Stomach smooth muscle (tissue), 2 donors: ENCODE measurements at regions not wholly inside any gene's neighbourhood (a gene's known extent, or its start where the extent isn't known, plus 50 kb on each side); places are given as distances from the start of the nearest gene placed in this dataset.

Source experiments
- H3K27ac ChIP-seq: one replicate; pipeline ENCODE4 v1.7.0; 2013; ENCODE audit warnings: mild to moderate bottlenecking, low read length, inconsistent platforms
- H3K27me3 ChIP-seq, 2 donors: one replicate each; pipeline ENCODE4 v1.7.0; 2013; ENCODE audit warnings: low read length in 2 of 2; ENCODE audit not compliant: insufficient read depth in 2 of 2, control insufficient read depth in 1 of 2
- H3K36me3 ChIP-seq, 2 donors: one replicate each; pipeline ENCODE4 v1.7.0; 2013; ENCODE audit warnings: low read length in 2 of 2; ENCODE audit not compliant: control insufficient read depth in 2 of 2, insufficient read depth in 2 of 2
- H3K4me1 ChIP-seq: one replicate; pipeline ENCODE4 v1.7.0; 2013; ENCODE audit warnings: low read length; ENCODE audit not compliant: control insufficient read depth, insufficient read depth
- H3K4me3 ChIP-seq, 2 donors: one replicate each; pipeline ENCODE4 v1.7.0; 2013; ENCODE audit warnings: low read length in 2 of 2
- H3K9ac ChIP-seq, 2 donors: one replicate each; pipeline ENCODE4 v1.7.0; 2013; ENCODE audit warnings: low read length in 2 of 2, mild to moderate bottlenecking in 1 of 2
- H3K9me3 ChIP-seq, 2 donors: one replicate each; pipeline ENCODE4 v1.7.0; 2013; ENCODE audit warnings: low read length in 2 of 2; ENCODE audit not compliant: control insufficient read depth in 2 of 2
- donor health status: healthy.
- donor health status: Pancreatic carcinoma.

GRCh38 chr4:123206016-123206415, 190.6 kb upstream of the SPRY1 start:
- Histone ChIP-seq H3K4me1 (no peaks in the 10 kb centered on the region), H3K9me3 (no peaks in the 10 kb centered on the region), H3K4me3 (no peak overlapping the region), H3K36me3 (no peaks in the 10 kb centered on the region), H3K27ac (no peak overlapping the region), H3K27me3 (no peaks in the 10 kb centered on the region), H3K9ac (no peak overlapping the region)

GRCh38 chr4:123209436-123209835, 187.2 kb upstream of the SPRY1 start:
- H3K27me3 ChIP-seq, result no peaks in the 10 kb centered on the region
- H3K9me3 ChIP-seq, result no peaks in the 10 kb centered on the region
- no peak overlapping the region for H3K9ac ChIP-seq
- no peak overlapping the region for H3K4me3 ChIP-seq
- no peak overlapping the region for H3K27ac ChIP-seq
- no peaks in the 10 kb centered on the region for H3K4me1 ChIP-seq
- H3K36me3 ChIP-seq, result no peaks in the 10 kb centered on the region

- no peaks in the 10 kb centered on the region for H3K9me3 ChIP-seq
- no peak overlapping the region for H3K27ac ChIP-seq
- H3K9ac ChIP-seq, result no peak overlapping the region
- no peaks in the 10 kb centered on the region for H3K36me3 ChIP-seq
- no peaks in the 10 kb centered on the region for H3K4me1 ChIP-seq
- H3K4me3 ChIP-seq, result no peak overlapping the region
- H3K27me3 ChIP-seq, result no peaks in the 10 kb centered on the region
These were observed 181.1 kb upstream of the SPRY1 start for GRCh38 chr4:123215536-123215935.

GRCh38 chr4:123216543-123216942, 180.1 kb upstream of the SPRY1 start:
- Histone ChIP-seq H3K9me3 (no peaks in the 10 kb centered on the region), H3K27me3 (no peaks in the 10 kb centered on the region), H3K36me3 (no peaks in the 10 kb centered on the region), H3K4me1 (no peaks in the 10 kb centered on the region), H3K27ac (no peak overlapping the region), H3K4me3 (no peak overlapping the region), H3K9ac (no peak overlapping the region)

GRCh38 chr4:123216946-123217345, 179.6 kb upstream of the SPRY1 start:
- H3K4me3 ChIP-seq, result no peak overlapping the region
- no peak overlapping the region for H3K9ac ChIP-seq
- H3K27ac ChIP-seq, result no peak overlapping the region
- H3K36me3 ChIP-seq, result no peaks in the 10 kb centered on the region
- H3K27me3 ChIP-seq, result no peaks in the 10 kb centered on the region
- no peaks in the 10 kb centered on the region for H3K9me3 ChIP-seq
- no peaks in the 10 kb centered on the region for H3K4me1 ChIP-seq

- Histone ChIP-seq H3K36me3 (no peaks in the 10 kb centered on the region), H3K27ac (no peak overlapping the region), H3K9ac (no peak overlapping the region), H3K9me3 (no peaks in the 10 kb centered on the region), H3K4me1 (no peaks in the 10 kb centered on the region), H3K4me3 (no peak overlapping the region), H3K27me3 (no peaks in the 10 kb centered on the region)
These were observed 178.9 kb upstream of the SPRY1 start for GRCh38 chr4:123217664-123218063.

- no peaks in the 10 kb centered on the region for H3K36me3 ChIP-seq
- no peaks in the 10 kb centered on the region for H3K9me3 ChIP-seq
- no peak overlapping the region for H3K9ac ChIP-seq
- H3K27me3 ChIP-seq, result no peaks in the 10 kb centered on the region
- H3K4me1 ChIP-seq, result no peaks in the 10 kb centered on the region
- H3K27ac ChIP-seq, result no peak overlapping the region
- H3K4me3 ChIP-seq, result no peak overlapping the region
These were observed 177.6 kb upstream of the SPRY1 start for GRCh38 chr4:123218981-123219380.

- H3K36me3 ChIP-seq, result no peaks in the 10 kb centered on the region
- no peak overlapping the region for H3K9ac ChIP-seq
- H3K4me1 ChIP-seq, result no peaks in the 10 kb centered on the region
- no peaks in the 10 kb centered on the region for H3K9me3 ChIP-seq
- H3K27ac ChIP-seq, result no peak overlapping the region
- no peak overlapping the region for H3K4me3 ChIP-seq
- H3K27me3 ChIP-seq, result no peaks in the 10 kb centered on the region
These were observed 167.3 kb upstream of the SPRY1 start for GRCh38 chr4:123229286-123229685.

GRCh38 chr4:123230061-123230460, 166.5 kb upstream of the SPRY1 start:
- Histone ChIP-seq H3K9ac (no peak overlapping the region), H3K9me3 (no peaks in the 10 kb centered on the region), H3K27me3 (no peaks in the 10 kb centered on the region), H3K36me3 (no peaks in the 10 kb centered on the region), H3K27ac (no peak overlapping the region), H3K4me3 (no peak overlapping the region), H3K4me1 (no peaks in the 10 kb centered on the region)

- H3K4me1 ChIP-seq, result no peaks in the 10 kb centered on the region
- H3K9me3 ChIP-seq, result no peaks in the 10 kb centered on the region
- no peaks in the 10 kb centered on the region for H3K36me3 ChIP-seq
- no peaks in the 10 kb centered on the region for H3K27me3 ChIP-seq
- no peak overlapping the region for H3K27ac ChIP-seq
- no peak overlapping the region for H3K4me3 ChIP-seq
- no peak overlapping the region for H3K9ac ChIP-seq
These were observed 164.2 kb upstream of the SPRY1 start for GRCh38 chr4:123232439-123232838.

- H3K27ac ChIP-seq, result no peak overlapping the region
- H3K9me3 ChIP-seq, result no peaks in the 10 kb centered on the region
- no peak overlapping the region for H3K9ac ChIP-seq
- no peaks in the 10 kb centered on the region for H3K27me3 ChIP-seq
- H3K4me3 ChIP-seq, result no peak overlapping the region
- H3K36me3 ChIP-seq, result no peaks in the 10 kb centered on the region
- no peaks in the 10 kb centered on the region for H3K4me1 ChIP-seq
These were observed 163.3 kb upstream of the SPRY1 start for GRCh38 chr4:123233136-123233768.
